HUES48 (cell line): ENCODE measurements at regions not wholly inside any gene's neighbourhood (a gene's known extent, or its start where the extent isn't known, plus 50 kb on each side); places are given as distances from the start of the nearest gene placed in this dataset.
"Not testable (repeated sequence)": the region's sequence is repeated elsewhere in the genome, so short reads cannot be mapped to it uniquely, and the experiment has no call there.

Source experiments
- H3K27ac ChIP-seq: one replicate; pipeline ENCODE4 v1.7.0; 2013; ENCODE audit warnings: low read depth, low read length, inconsistent platforms
- H3K27me3 ChIP-seq: 2 replicates; pipeline ENCODE4 v1.6.1; 2013; ENCODE audit warnings: mild to moderate bottlenecking, low read length; ENCODE audit not compliant: control insufficient read depth, insufficient read depth
- H3K36me3 ChIP-seq: 2 replicates; pipeline ENCODE4 v1.6.1; 2013; ENCODE audit warnings: low read length; ENCODE audit not compliant: control insufficient read depth, insufficient read depth
- H3K4me1 ChIP-seq: 2 replicates; pipeline ENCODE4 v1.6.1; 2013; ENCODE audit warnings: mild to moderate bottlenecking, low read length; ENCODE audit not compliant: control insufficient read depth, insufficient read depth
- H3K4me3 ChIP-seq: 2 replicates; pipeline ENCODE4 v1.5.1; 2013; ENCODE audit warnings: mild to moderate bottlenecking, low read depth, low read length
- H3K9ac ChIP-seq: 2 replicates; pipeline ENCODE4 v1.6.1; 2013; ENCODE audit warnings: mild to moderate bottlenecking, low read depth, low read length, moderate library complexity
- H3K9me3 ChIP-seq: 2 replicates; pipeline ENCODE4 v1.6.1; 2013; ENCODE audit warnings: low read length; ENCODE audit not compliant: control insufficient read depth, insufficient read depth

- Histone ChIP-seq H3K4me1 (no peaks in the 10 kb centered on the region), H3K9ac (no peak overlapping the region), H3K4me3 (no peak overlapping the region), H3K27me3 (no peaks in the 10 kb centered on the region), H3K36me3 (no peaks in the 10 kb centered on the region), H3K27ac (no peak overlapping the region), H3K9me3 (no peaks in the 10 kb centered on the region)
Measured at GRCh38 chr13:42484386-42484785, 89.6 kb upstream of the TNFSF11 start.

- Histone ChIP-seq H3K27ac (no peak overlapping the region), H3K36me3 (no peaks in the 10 kb centered on the region), H3K27me3 (no peaks in the 10 kb centered on the region), H3K4me1 (no peaks in the 10 kb centered on the region), H3K9ac (no peak overlapping the region), H3K4me3 (no peak overlapping the region), H3K9me3 (no peaks in the 10 kb centered on the region)
Measured at GRCh38 chr13:42485272-42485671, 88.7 kb upstream of the TNFSF11 start.

GRCh38 chr13:42486711-42487198 is 87.2 kb upstream of the TNFSF11 start:
- Histone ChIP-seq H3K4me3 (no peak overlapping the region), H3K4me1 (no peaks in the 10 kb centered on the region), H3K9me3 (no peaks in the 10 kb centered on the region), H3K36me3 (no peaks in the 10 kb centered on the region), H3K9ac (no peak overlapping the region), H3K27ac (no peak overlapping the region), H3K27me3 (no peaks in the 10 kb centered on the region)

GRCh38 chr13:42487221-42487620 is 86.7 kb upstream of the TNFSF11 start:
- H3K4me1 ChIP-seq: no peaks in the 10 kb centered on the region
- H3K4me3 ChIP-seq: no peak overlapping the region
- H3K27ac ChIP-seq: no peak overlapping the region
- H3K36me3 ChIP-seq: no peaks in the 10 kb centered on the region
- no peaks in the 10 kb centered on the region for H3K27me3 ChIP-seq
- H3K9ac ChIP-seq: no peak overlapping the region
- H3K9me3 ChIP-seq: no peaks in the 10 kb centered on the region

GRCh38 chr13:42490676-42491075 is 83.3 kb upstream of the TNFSF11 start:
- Histone ChIP-seq H3K4me3 (no peak overlapping the region), H3K4me1 (no peaks in the 10 kb centered on the region), H3K27me3 (no peaks in the 10 kb centered on the region), H3K36me3 (no peaks in the 10 kb centered on the region), H3K9ac (no peak overlapping the region), H3K9me3 (no peaks in the 10 kb centered on the region), H3K27ac (no peak overlapping the region)

- Histone ChIP-seq H3K4me3 (no peak overlapping the region), H3K27ac (no peak overlapping the region), H3K27me3 (no peaks in the 10 kb centered on the region), H3K36me3 (no peaks in the 10 kb centered on the region), H3K9me3 (no peaks in the 10 kb centered on the region), H3K4me1 (no peaks in the 10 kb centered on the region), H3K9ac (no peak overlapping the region)
Measured at GRCh38 chr13:42492372-42492920, 81.5 kb upstream of the TNFSF11 start.

GRCh38 chr13:42494157-42494556 is 79.8 kb upstream of the TNFSF11 start:
- H3K9me3 ChIP-seq: no peaks in the 10 kb centered on the region
- no peaks in the 10 kb centered on the region for H3K4me1 ChIP-seq
- H3K27me3 ChIP-seq: no peaks in the 10 kb centered on the region
- H3K27ac ChIP-seq: no peak overlapping the region
- no peaks in the 10 kb centered on the region for H3K36me3 ChIP-seq
- H3K4me3 ChIP-seq: no peak overlapping the region
- H3K9ac ChIP-seq: no peak overlapping the region

GRCh38 chr13:42495255-42495654 is 78.7 kb upstream of the TNFSF11 start:
- Histone ChIP-seq H3K27me3 (no peaks in the 10 kb centered on the region), H3K36me3 (no peaks in the 10 kb centered on the region), H3K9ac (no peak overlapping the region), H3K9me3 (no peaks in the 10 kb centered on the region), H3K4me3 (no peak overlapping the region), H3K27ac (no peak overlapping the region), H3K4me1 (no peaks in the 10 kb centered on the region)

GRCh38 chr13:42495751-42496150 is 78.2 kb upstream of the TNFSF11 start:
- Histone ChIP-seq H3K4me1 (no peaks in the 10 kb centered on the region), H3K4me3 (no peak overlapping the region), H3K27ac (no peak overlapping the region), H3K9me3 (no peaks in the 10 kb centered on the region), H3K27me3 (no peaks in the 10 kb centered on the region), H3K36me3 (no peaks in the 10 kb centered on the region), H3K9ac (no peak overlapping the region)

GRCh38 chr13:42496926-42497554 is 76.9 kb upstream of the TNFSF11 start:
- not testable (repeated sequence) for H3K27me3 ChIP-seq, H3K9me3 ChIP-seq, H3K36me3 ChIP-seq, H3K4me1 ChIP-seq, H3K9ac ChIP-seq, H3K27ac ChIP-seq, H3K4me3 ChIP-seq

- H3K4me3 ChIP-seq: no peak overlapping the region
- H3K9ac ChIP-seq: no peak overlapping the region
- H3K9me3 ChIP-seq: no peaks in the 10 kb centered on the region
- no peaks in the 10 kb centered on the region for H3K36me3 ChIP-seq
- no peaks in the 10 kb centered on the region for H3K27me3 ChIP-seq
- no peaks in the 10 kb centered on the region for H3K4me1 ChIP-seq
- H3K27ac ChIP-seq: no peak overlapping the region
Measured at GRCh38 chr13:42497798-42498197, 76.2 kb upstream of the TNFSF11 start.
